Activated T-cell treated with anti-CD3 and anti-CD28 coated beads, Interleukin-2, amount 50 U/mL, for 72 hours (primary cell): ENCODE measurements at regions not wholly inside any gene's neighbourhood (a gene's known extent, or its start where the extent isn't known, plus 50 kb on each side); places are given as distances from the start of the nearest gene placed in this dataset.

Source experiments
- ATAC-seq, 2 donors: fragments of 150-1000 bp; cut with Tn5 transposase; replicated peaks in 1 of 2; 2 replicates each; pipeline ENCODE4 v1.10.0; 2021; ENCODE audit warnings: moderate library complexity in 2 of 2, mild to moderate bottlenecking in 1 of 2
- DNase-seq, 2 donors: peaks; one replicate each; pipeline ENCODE4 v3.0.0; 2021 to 2022; ENCODE audit warnings: mixed read lengths in 1 of 2
- H3K27ac Mint-ChIP-seq: one replicate; pipeline ENCODE4 v1.8.0; 2022; ENCODE audit warnings: mild to moderate bottlenecking, moderate library complexity, mixed read lengths
- H3K27me3 Mint-ChIP-seq: one replicate; pipeline ENCODE4 v1.8.0; 2022; ENCODE audit warnings: low read depth, mixed read lengths
- H3K36me3 Mint-ChIP-seq, 2 donors: one replicate each; pipeline ENCODE4 v1.8.0; 2022; ENCODE audit warnings: mixed read lengths in 2 of 2, mild to moderate bottlenecking in 1 of 2; ENCODE audit not compliant: insufficient read depth in 2 of 2
- H3K4me1 Mint-ChIP-seq: one replicate; pipeline ENCODE4 v1.8.0; 2022; ENCODE audit warnings: low read depth, mixed read lengths
- H3K4me3 Mint-ChIP-seq, 2 donors: one replicate each; pipeline ENCODE4 v1.8.0; 2022; ENCODE audit warnings: mild to moderate bottlenecking in 2 of 2, mixed read lengths in 2 of 2, moderate library complexity in 2 of 2
- H3K9me3 Mint-ChIP-seq, 2 donors: one replicate each; pipeline ENCODE4 v1.8.0; 2022; ENCODE audit warnings: mixed read lengths in 2 of 2

DNA sequence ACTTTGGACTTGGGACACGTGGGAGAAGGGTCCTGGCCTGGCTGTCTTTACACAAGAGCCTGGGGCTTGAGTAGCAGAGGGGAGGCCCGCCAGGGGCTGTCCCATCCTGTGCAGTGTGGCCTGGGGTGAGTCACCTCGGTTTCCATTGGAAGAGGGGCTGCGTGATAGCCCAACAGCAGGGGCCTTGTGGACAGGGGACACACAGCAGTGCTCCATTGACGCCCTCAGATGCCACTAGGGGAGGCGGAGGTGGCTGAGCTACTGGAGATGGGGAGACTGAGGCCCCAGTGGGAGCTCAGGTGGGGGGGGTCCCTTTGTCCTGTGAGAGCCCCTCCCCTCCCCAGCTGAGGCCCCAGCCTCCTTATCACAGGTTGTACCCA, 50.0 kb upstream of the RNU6ATAC start:
- Mint-ChIP-seq H3K36me3 (no peaks in the 10 kb centered on the region), H3K27ac (no peak overlapping the region), H3K4me1 (no peaks in the 10 kb centered on the region), H3K9me3 (no peaks in the 10 kb centered on the region), H3K4me3 (no peak overlapping the region), H3K27me3 (no peaks in the 10 kb centered on the region)
- DNase-seq, result no peak
- ATAC-seq, result no peak

- Mint-ChIP-seq H3K27ac (no peak overlapping the region), H3K36me3 (no peaks in the 10 kb centered on the region), H3K9me3 (no peaks in the 10 kb centered on the region), H3K4me3 (no peak overlapping the region), H3K4me1 (no peaks in the 10 kb centered on the region), H3K27me3 (no peaks in the 10 kb centered on the region)
- ATAC-seq (no peak), DNase-seq (no peak)
These were observed 50.5 kb upstream of the RNU6ATAC start for GRCh38 chr9:134214766-134215419.

DNA sequence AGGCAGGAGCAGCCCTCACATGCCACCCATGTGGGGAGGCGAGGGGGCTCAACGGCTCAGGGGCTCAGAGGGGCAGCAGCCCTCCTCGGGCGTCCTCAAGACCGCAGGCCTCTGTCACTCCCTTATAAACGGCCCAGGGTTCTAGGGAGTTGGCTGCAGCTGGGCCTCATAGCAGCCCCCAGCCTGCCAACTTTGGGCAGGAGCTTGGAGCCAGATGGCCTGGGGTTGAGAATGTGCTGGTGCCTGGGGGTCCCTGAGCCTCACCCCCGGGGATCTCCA, 51.0 kb upstream of the RNU6ATAC start:
- DNase-seq (no peak), ATAC-seq (no peak)
- no peaks in the 10 kb centered on the region for H3K9me3 Mint-ChIP-seq
- no peaks in the 10 kb centered on the region for H3K27me3 Mint-ChIP-seq
- no peak overlapping the region for H3K4me3 Mint-ChIP-seq
- no peak overlapping the region for H3K27ac Mint-ChIP-seq
- H3K4me1 Mint-ChIP-seq, result no peaks in the 10 kb centered on the region
- H3K36me3 Mint-ChIP-seq, result no peaks in the 10 kb centered on the region

GRCh38 chr9:134215699-134216448, 51.5 kb upstream of the RNU6ATAC start:
- no peaks in the 10 kb centered on the region for H3K9me3 Mint-ChIP-seq
- no peaks in the 10 kb centered on the region for H3K36me3 Mint-ChIP-seq
- H3K27ac Mint-ChIP-seq, result no peak overlapping the region
- ATAC-seq, result no peak
- H3K4me1 Mint-ChIP-seq, result no peaks in the 10 kb centered on the region
- no peaks in the 10 kb centered on the region for H3K27me3 Mint-ChIP-seq
- no peak overlapping the region for H3K4me3 Mint-ChIP-seq
- no peak for DNase-seq

DNA sequence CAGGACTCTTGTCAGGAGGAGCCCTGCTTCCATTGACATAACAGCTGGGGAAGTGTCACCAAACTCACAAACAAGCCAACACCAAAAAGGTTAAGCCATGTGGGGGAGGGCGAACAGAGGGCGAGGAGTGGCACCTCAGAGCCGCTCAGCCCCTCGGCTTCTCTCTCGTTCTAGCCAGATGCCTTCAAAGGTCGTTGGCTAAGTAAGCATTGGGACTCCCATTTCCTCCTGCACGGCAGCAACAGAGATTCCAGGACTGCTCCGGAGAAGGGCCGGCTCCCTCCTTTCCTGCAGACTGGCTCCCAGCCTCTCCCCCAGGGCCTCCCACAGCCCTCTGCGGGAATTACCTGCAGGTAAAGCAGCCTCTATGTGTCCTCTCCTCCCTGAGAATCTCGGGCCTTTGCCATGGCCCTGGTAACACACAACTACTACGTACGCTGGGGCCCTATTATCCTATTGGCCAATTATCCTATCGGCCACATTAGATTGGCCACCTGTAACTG, 52.1 kb upstream of the RNU6ATAC start:
- DNase-seq (no peak), ATAC-seq (no peak)
- H3K27ac Mint-ChIP-seq, result no peak overlapping the region
- H3K4me1 Mint-ChIP-seq, result no peaks in the 10 kb centered on the region
- no peak overlapping the region for H3K4me3 Mint-ChIP-seq
- H3K36me3 Mint-ChIP-seq, result no peaks in the 10 kb centered on the region
- H3K9me3 Mint-ChIP-seq, result no peaks in the 10 kb centered on the region
- no peaks in the 10 kb centered on the region for H3K27me3 Mint-ChIP-seq

DNA sequence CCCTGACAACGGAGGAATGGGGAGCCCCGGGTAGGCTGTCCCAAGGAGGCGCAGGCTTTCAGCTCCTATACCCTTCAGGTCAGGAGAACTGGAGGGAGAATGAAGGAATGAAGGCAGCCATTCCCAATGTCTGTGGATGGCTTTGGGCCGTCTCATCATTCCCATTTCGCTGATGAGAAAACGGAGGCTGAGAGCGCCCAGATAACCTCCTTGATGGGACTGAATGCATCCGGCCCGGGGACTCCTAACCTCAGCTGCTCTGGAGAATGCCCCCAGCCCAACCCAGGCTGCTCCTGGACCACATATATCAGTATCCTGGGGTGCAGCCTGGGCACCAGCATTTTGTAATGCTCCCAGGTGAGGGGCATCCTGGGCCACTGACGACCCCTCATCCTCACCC, 52.6 kb upstream of the RNU6ATAC start:
- ATAC-seq, result no peak
- no peak for DNase-seq
- H3K4me1 Mint-ChIP-seq, result no peaks in the 10 kb centered on the region
- H3K27me3 Mint-ChIP-seq, result no peaks in the 10 kb centered on the region
- H3K27ac Mint-ChIP-seq, result no peak overlapping the region
- no peaks in the 10 kb centered on the region for H3K9me3 Mint-ChIP-seq
- no peak overlapping the region for H3K4me3 Mint-ChIP-seq
- no peaks in the 10 kb centered on the region for H3K36me3 Mint-ChIP-seq

GRCh38 chr9:134217431-134218210, 53.3 kb upstream of the RNU6ATAC start:
- ATAC-seq (no peak), DNase-seq (no peak)
- no peak overlapping the region for H3K4me3 Mint-ChIP-seq
- no peaks in the 10 kb centered on the region for H3K36me3 Mint-ChIP-seq
- no peaks in the 10 kb centered on the region for H3K4me1 Mint-ChIP-seq
- H3K27ac Mint-ChIP-seq, result no peak overlapping the region
- no peaks in the 10 kb centered on the region for H3K27me3 Mint-ChIP-seq
- no peaks in the 10 kb centered on the region for H3K9me3 Mint-ChIP-seq

DNA sequence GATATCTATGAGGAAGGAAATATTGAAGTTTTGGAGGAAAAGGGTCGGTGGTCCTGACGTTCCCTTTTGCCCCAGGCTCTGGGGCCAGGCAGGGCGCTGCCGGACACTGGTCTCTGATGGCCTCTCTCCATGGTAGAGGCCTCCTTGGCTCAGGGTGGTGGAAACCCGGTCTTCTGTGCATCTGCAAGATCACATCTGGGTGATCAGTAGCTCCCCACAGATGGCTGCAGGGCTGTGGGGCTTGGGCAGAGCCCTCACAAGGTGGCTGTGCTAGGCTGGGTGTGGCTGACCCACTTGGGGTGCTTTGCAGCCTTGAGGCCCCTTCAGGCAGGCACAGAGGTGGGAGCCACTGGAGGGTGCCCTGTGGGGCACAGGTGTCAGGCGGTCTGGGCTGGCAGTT, 53.9 kb upstream of the RNU6ATAC start:
- no peak for DNase-seq
- Mint-ChIP-seq H3K27me3 (no peaks in the 10 kb centered on the region), H3K9me3 (no peaks in the 10 kb centered on the region)

DNA sequence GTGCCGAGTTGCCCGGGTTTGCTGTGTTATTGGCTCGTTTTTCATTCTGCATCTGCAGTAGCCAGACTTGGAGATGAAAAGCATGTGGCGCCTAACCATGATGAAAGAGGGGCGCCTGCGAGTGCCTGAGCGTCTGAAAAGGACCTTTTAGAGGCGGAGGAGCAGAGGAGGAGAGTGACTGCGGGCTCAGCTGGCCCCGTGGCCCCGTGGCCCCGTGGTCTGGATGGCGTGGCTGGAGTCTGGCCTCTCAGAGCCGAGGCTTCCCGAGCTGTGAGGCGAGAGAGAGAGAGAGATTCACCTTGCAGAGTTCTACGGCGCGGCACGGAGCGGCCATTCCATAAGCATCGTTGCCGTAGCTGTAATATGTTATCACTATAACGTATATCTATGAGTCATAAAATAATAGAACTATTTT, 55.3 kb upstream of the RNU6ATAC start:
- H3K27ac Mint-ChIP-seq, result no peak overlapping the region
- no peak overlapping the region for H3K4me3 Mint-ChIP-seq
- DNase-seq, result no peak
- H3K9me3 Mint-ChIP-seq, result no peaks in the 10 kb centered on the region
- no peaks in the 10 kb centered on the region for H3K27me3 Mint-ChIP-seq
- no peaks in the 10 kb centered on the region for H3K36me3 Mint-ChIP-seq
- H3K4me1 Mint-ChIP-seq, result no peaks in the 10 kb centered on the region
- ATAC-seq, result no peak

More for the DNA sequence above, 53.9 kb upstream of the RNU6ATAC start:
- no peaks in the 10 kb centered on the region for H3K36me3 Mint-ChIP-seq
- H3K4me3 Mint-ChIP-seq, result no peak overlapping the region
- no peaks in the 10 kb centered on the region for H3K4me1 Mint-ChIP-seq
- H3K27ac Mint-ChIP-seq, result no peak overlapping the region
- no peak for ATAC-seq

GRCh38 chr9:134220311-134220710, 55.9 kb upstream of the RNU6ATAC start:
- Mint-ChIP-seq H3K27me3 (no peaks in the 10 kb centered on the region), H3K36me3 (no peaks in the 10 kb centered on the region), H3K4me1 (no peaks in the 10 kb centered on the region), H3K27ac (no peak overlapping the region), H3K9me3 (no peaks in the 10 kb centered on the region), H3K4me3 (no peak overlapping the region)
- DNase-seq, result no peak
- ATAC-seq, result no peak

DNA sequence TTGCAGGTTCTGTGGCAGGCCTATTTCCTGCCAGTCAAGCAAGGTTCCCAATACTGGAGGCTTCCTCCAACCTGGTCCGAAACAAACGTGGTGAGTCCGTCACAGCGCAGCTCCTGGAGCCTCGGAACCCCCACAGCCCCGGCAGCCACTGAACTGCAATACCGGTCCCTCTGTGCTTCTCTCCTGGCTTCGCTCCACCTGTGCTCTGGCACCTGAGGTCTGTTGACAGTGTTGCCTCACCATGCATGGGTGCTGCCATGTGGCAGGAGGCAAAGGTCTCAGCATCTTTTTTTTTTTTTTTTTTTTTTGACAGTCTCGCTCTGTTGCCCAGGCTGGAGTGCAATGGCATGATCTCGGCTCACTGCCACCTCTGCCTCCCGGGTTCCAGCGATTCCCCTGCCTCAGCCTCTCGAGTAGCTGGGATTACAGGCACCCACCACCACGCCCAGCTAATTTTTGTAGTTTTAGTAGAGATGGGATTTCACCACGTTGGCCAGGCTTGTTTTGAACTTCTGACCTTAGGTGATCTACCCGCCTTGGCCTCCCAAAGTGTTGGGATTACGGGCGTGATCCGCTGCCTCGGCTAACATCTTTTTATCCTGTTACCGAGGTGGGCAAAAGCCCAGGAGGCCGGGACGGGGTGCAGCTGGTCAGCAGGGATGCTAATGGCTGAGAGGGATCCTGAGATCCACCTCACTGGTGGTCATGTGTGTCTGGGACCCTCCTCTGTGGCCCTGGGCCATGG, 57.1 kb upstream of the RNU6ATAC start:
- DNase-seq (no peak), ATAC-seq (no peak)
- no peaks in the 10 kb centered on the region for H3K9me3 Mint-ChIP-seq
- H3K27ac Mint-ChIP-seq, result no peak overlapping the region
- H3K27me3 Mint-ChIP-seq, result no peaks in the 10 kb centered on the region
- no peaks in the 10 kb centered on the region for H3K4me1 Mint-ChIP-seq
- H3K4me3 Mint-ChIP-seq, result no peak overlapping the region
- H3K36me3 Mint-ChIP-seq, result no peaks in the 10 kb centered on the region

DNA sequence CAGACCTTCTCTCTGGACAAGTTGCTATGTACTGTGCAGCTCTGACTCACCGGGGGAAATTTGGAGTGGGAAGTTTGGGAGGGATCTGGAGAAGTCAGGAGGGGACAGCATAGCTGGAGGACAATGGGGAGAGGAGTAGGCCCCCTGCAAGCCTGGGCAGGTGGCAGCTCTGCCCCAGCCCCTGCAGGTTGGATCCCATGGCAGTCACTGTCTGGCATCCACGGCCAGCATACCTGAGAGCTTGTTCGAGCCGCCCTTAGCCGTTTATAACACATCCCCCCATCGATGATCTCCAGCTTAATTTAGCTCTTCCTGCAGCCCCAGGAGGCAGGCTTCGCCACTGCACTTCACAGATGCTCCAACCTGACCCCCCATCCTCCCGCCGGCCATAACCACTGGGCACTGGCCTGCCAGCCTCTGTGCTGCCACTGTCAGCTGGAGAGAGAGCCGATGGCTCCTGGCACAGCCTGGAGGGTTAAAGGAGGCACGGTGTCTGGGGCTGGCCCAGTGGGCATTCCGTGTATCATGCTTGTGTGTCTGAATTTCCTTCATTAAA, 57.7 kb upstream of the RNU6ATAC start:
- no peaks in the 10 kb centered on the region for H3K27me3 Mint-ChIP-seq
- no peaks in the 10 kb centered on the region for H3K36me3 Mint-ChIP-seq
- H3K27ac Mint-ChIP-seq, result no peak overlapping the region
- no peak overlapping the region for H3K4me3 Mint-ChIP-seq
- no peaks in the 10 kb centered on the region for H3K4me1 Mint-ChIP-seq
- DNase-seq, result no peak
- no peaks in the 10 kb centered on the region for H3K9me3 Mint-ChIP-seq
- ATAC-seq, result no peak

- Mint-ChIP-seq H3K4me3 (no peak overlapping the region), H3K36me3 (no peaks in the 10 kb centered on the region), H3K4me1 (no peaks in the 10 kb centered on the region), H3K27me3 (no peaks in the 10 kb centered on the region), H3K9me3 (no peaks in the 10 kb centered on the region), H3K27ac (no peak overlapping the region)
- DNase-seq, result no peak
- no peak for ATAC-seq
These were observed 58.7 kb upstream of the RNU6ATAC start for GRCh38 chr9:134223091-134223490.
